ENCODE measurements at regions not wholly inside any gene's neighbourhood (a gene's known extent, or its start where the extent isn't known, plus 50 kb on each side); places are given as distances from the start of the nearest gene placed in this dataset.

DNA sequence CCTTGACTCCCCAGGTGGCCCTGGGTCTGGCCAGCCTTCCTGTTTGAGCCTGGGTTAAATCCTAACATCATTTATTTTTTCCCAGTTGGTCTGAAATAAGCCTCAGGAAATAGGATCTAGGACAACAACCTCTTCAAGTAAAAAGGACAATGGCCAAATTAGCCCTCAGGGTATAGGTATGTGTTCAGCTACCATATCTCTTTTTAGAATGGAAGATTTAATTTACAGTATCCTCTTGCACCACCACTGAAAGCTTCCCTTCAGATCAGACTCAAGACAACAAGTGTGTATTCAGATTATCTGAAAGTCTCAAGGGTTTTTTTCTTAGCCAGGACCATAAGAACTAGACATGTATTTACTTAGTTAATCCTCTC, 61.6 kb upstream of the CXCR4 start:
- Histone ChIP-seq H3K27ac (no peak overlapping the region), H3K4me3 (no peak overlapping the region), H3K36me3 (no peaks in the 10 kb centered on the region), H3K9me3 (no peaks in the 10 kb centered on the region), H3K27me3 (no peaks in the 10 kb centered on the region), H3K4me1 (no peaks in the 10 kb centered on the region)
- intact Hi-C loops (cut with DNase I), result loop anchor here (10.0 kb wide), 1 partner anchor 115 kb away; no protein-coding TSS in a partner anchor
- TF ChIP-seq, protein P1, sequence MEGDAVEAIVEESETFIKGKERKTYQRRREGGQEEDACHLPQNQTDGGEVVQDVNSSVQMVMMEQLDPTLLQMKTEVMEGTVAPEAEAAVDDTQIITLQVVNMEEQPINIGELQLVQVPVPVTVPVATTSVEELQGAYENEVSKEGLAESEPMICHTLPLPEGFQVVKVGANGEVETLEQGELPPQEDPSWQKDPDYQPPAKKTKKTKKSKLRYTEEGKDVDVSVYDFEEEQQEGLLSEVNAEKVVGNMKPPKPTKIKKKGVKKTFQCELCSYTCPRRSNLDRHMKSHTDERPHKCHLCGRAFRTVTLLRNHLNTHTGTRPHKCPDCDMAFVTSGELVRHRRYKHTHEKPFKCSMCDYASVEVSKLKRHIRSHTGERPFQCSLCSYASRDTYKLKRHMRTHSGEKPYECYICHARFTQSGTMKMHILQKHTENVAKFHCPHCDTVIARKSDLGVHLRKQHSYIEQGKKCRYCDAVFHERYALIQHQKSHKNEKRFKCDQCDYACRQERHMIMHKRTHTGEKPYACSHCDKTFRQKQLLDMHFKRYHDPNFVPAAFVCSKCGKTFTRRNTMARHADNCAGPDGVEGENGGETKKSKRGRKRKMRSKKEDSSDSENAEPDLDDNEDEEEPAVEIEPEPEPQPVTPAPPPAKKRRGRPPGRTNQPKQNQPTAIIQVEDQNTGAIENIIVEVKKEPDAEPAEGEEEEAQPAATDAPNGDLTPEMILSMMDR (IDR thresholded peaks at IDR 0.05), result no peak
- ATAC-seq (no peak), DNase-seq (no peak)

DNA sequence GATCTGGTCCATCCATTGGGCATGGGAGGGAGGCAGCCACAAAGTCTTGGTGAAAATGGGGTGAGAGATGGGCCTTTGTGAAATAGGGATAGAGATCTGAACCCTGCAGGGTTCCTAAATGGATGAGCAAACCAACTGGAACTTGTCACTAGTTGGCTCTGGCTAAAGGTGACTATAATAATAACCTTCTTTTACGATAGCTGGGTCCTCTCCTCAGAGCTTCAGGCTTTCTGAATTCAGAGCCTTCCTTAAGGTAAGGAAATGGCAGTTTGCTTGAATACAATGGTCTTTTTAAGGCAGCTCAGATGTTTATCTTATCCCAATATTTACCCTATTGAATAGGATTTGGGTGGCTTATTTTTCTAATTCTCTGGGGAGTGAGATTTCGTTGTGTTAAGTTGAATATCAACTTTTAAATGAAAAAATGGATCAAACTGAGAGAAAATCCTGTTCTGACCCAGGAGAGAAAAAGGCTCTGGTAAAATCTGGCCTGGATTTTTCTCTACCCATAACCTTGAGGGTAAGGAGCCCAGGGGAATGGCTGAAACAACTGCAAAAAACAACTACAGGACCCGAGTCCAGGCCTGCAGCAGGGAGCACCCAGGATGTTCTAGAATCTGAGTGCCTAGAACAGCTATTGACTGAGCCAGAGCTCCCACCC, 61.1 kb upstream of the CXCR4 start:
- Histone ChIP-seq H3K27me3 (no peaks in the 10 kb centered on the region), H3K27ac (no peak overlapping the region), H3K9me3 (no peaks in the 10 kb centered on the region), H3K36me3 (no peaks in the 10 kb centered on the region), H3K4me1 (no peaks in the 10 kb centered on the region), H3K4me3 (no peak overlapping the region)
- no peak for ATAC-seq
- DNase-seq, result no peak
- intact Hi-C loops (cut with DNase I), result loop anchor here (10.0 kb wide), 1 partner anchor 116 kb away; no protein-coding TSS in a partner anchor
- TF ChIP-seq, protein P1 (IDR thresholded peaks at IDR 0.05), result no peak

DNA sequence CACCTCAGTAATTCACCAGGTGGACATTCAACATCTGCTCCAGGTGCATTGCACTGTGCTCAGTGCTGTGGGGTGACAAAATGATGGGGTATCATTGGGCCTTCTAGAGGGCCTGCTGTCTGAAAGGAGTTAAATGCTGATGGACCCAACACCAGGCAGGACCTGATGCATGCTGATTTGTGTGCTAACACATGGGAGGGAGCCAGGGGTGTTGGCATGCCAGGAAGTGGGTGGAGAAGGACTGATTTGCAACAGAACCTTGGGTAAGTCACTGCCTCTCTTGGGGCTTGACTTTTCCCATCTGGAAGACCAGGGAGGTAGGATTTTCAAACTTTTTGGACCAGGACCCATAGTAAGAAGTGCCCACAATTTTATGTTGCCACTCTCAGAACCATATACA, 57.9 kb upstream of the CXCR4 start:
- intact Hi-C loops (cut with DNase I), result loop anchor here (10.0 kb wide), 1 partner anchor 119 kb away; no protein-coding TSS in a partner anchor
- Histone ChIP-seq H3K27ac (no peak overlapping the region), H3K27me3 (no peaks in the 10 kb centered on the region), H3K4me1 (no peaks in the 10 kb centered on the region), H3K4me3 (no peak overlapping the region), H3K36me3 (no peaks in the 10 kb centered on the region), H3K9me3 (no peaks in the 10 kb centered on the region)
- TF ChIP-seq, protein P1 (IDR thresholded peaks at IDR 0.05), result no peak
- ATAC-seq (peak; percentile 27), DNase-seq (no peak)

DNA sequence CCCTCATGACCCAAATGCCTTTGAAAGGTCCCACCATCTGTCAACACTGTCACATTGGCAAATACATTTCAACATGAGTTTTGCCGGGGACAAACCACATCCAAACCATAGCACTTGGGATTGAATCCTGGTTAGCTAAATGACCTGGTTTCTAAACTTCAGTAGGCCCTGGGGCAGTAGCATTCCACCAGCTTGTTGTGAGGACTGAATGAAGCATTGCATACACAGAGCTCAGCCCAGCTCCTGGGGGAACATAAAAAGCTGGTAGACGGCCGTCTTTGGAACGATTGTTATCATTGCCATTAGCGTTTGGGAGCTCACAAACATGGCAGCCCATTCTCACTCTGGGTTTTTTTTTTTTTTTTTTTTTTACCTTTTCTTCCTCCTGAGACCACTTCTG, 57.5 kb upstream of the CXCR4 start:
- H3K4me3 ChIP-seq, result no peak overlapping the region
- no peaks in the 10 kb centered on the region for H3K36me3 ChIP-seq
- DNase-seq (no peak), ATAC-seq (no peak)
- H3K9me3 ChIP-seq, result no peaks in the 10 kb centered on the region
- intact Hi-C loops (cut with DNase I), result loop anchor here (10.0 kb wide), 1 partner anchor 119 kb away; no protein-coding TSS in a partner anchor
- no peaks in the 10 kb centered on the region for H3K4me1 ChIP-seq
- TF ChIP-seq, protein P1 (IDR thresholded peaks at IDR 0.05), result no peak
- H3K27me3 ChIP-seq, result no peaks in the 10 kb centered on the region
- no peak overlapping the region for H3K27ac ChIP-seq

DNA sequence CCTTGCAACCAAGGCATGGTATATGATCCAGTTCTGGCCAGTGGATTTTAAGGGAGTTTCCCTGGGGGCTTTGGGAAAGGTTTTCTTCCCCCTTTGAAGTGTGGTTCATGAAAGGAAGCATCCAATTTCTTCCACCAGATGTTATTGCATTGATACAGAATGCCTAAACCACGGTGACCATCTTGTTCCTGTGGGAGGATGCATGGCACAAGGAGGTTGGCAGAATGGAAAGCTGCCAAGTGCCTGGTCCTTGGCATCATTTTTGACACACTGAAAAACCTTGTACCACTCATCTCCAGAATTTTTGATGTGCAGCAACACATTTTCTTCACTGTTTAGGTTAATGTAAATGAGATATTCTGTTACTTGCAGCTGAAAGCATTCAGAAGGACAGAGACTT, 55.2 kb upstream of the CXCR4 start:
- TF ChIP-seq, protein P1 (IDR thresholded peaks at IDR 0.05), result no peak
- H3K27me3 ChIP-seq, result no peaks in the 10 kb centered on the region
- no peaks in the 10 kb centered on the region for H3K36me3 ChIP-seq
- no peak overlapping the region for H3K27ac ChIP-seq
- H3K4me1 ChIP-seq, result no peaks in the 10 kb centered on the region
- ATAC-seq (no peak), DNase-seq (no peak)
- no peak overlapping the region for H3K4me3 ChIP-seq
- H3K9me3 ChIP-seq, result no peaks in the 10 kb centered on the region
- intact Hi-C loops (cut with DNase I), result loop anchor here (10.0 kb wide), 1 partner anchor 122 kb away; no protein-coding TSS in a partner anchor
